ENCODE measurements at regions not wholly inside any gene's neighbourhood (a gene's known extent, or its start where the extent isn't known, plus 50 kb on each side); places are given as distances from the start of the nearest gene placed in this dataset.

DNA sequence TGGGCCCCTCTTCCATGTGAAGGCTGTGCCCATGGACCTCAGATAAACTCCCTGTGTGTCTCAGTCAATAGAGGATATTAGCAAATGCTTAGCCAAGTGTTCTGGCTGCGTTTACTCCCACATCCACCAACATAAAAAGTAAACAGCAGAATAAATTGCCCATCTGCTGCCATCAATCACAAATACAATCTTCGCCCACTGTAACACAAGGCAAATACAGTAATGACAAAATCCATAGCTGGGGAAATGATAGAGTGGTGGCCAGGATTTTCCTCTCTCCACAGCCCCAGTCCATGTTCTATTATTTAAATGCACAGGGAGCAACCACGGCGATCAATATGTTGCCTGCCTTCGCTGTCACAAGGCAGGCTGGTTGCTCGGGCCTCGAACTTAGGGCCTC, 376.5 kb downstream of the UQCRFS1 start:
- Mint-ChIP-seq H3K27ac (ENCODE audit: unreplicated experiment) (no peak overlapping the region), H3K36me3 (ENCODE audit: low read depth) (no peaks in the 10 kb centered on the region), H3K9me3 (no peaks in the 10 kb centered on the region), H3K4me1 (no peaks in the 10 kb centered on the region), H3K27me3 (ENCODE audit: low read depth) (no peaks in the 10 kb centered on the region), H3K4me3 (no peak overlapping the region)
- no peak for DNase-seq (ENCODE audit: low read depth, low spot score)
- TF ChIP-seq, protein P1, sequence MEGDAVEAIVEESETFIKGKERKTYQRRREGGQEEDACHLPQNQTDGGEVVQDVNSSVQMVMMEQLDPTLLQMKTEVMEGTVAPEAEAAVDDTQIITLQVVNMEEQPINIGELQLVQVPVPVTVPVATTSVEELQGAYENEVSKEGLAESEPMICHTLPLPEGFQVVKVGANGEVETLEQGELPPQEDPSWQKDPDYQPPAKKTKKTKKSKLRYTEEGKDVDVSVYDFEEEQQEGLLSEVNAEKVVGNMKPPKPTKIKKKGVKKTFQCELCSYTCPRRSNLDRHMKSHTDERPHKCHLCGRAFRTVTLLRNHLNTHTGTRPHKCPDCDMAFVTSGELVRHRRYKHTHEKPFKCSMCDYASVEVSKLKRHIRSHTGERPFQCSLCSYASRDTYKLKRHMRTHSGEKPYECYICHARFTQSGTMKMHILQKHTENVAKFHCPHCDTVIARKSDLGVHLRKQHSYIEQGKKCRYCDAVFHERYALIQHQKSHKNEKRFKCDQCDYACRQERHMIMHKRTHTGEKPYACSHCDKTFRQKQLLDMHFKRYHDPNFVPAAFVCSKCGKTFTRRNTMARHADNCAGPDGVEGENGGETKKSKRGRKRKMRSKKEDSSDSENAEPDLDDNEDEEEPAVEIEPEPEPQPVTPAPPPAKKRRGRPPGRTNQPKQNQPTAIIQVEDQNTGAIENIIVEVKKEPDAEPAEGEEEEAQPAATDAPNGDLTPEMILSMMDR (conservative IDR thresholded peaks at IDR 0.05) = no peak

DNA sequence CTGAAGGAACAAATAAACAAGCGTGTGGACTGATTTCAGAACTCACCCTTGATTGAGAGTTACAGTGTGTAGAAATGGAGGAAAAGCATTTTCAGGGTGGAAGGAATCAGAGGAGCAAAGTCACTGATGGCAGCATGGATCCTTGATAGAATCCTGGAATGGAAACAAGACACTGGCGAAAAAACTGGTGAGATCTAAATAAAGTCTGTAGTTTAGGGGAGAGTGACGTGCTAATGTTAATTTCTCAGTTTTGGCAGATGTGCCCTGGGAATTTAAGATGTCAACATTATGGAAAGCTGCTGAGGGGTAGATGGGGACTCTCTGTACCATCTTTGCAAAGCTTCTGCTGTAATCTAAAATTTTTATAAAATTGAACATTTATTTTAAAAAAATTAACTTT, 378.0 kb downstream of the UQCRFS1 start:
- Mint-ChIP-seq H3K36me3 (ENCODE audit: low read depth) (no peaks in the 10 kb centered on the region), H3K4me3 (no peak overlapping the region), H3K27me3 (ENCODE audit: low read depth) (no peaks in the 10 kb centered on the region), H3K4me1 (no peaks in the 10 kb centered on the region), H3K27ac (ENCODE audit: unreplicated experiment) (no peak overlapping the region), H3K9me3 (no peaks in the 10 kb centered on the region)
- no peak for DNase-seq (ENCODE audit: low read depth, low spot score)
- TF ChIP-seq, protein P1 (conservative IDR thresholded peaks at IDR 0.05) = no peak

GRCh38 chr19:28831462-28831861, 381.5 kb downstream of the UQCRFS1 start:
- H3K4me1 Mint-ChIP-seq = no peaks in the 10 kb centered on the region
- TF ChIP-seq, protein P1 (conservative IDR thresholded peaks at IDR 0.05) = no peak
- no peaks in the 10 kb centered on the region for H3K9me3 Mint-ChIP-seq
- no peaks in the 10 kb centered on the region for H3K27me3 Mint-ChIP-seq (ENCODE audit: low read depth)
- DNase-seq (ENCODE audit: low read depth, low spot score) = no peak
- no peak overlapping the region for H3K4me3 Mint-ChIP-seq
- no peak overlapping the region for H3K27ac Mint-ChIP-seq (ENCODE audit: unreplicated experiment)
- no peaks in the 10 kb centered on the region for H3K36me3 Mint-ChIP-seq (ENCODE audit: low read depth)

DNA sequence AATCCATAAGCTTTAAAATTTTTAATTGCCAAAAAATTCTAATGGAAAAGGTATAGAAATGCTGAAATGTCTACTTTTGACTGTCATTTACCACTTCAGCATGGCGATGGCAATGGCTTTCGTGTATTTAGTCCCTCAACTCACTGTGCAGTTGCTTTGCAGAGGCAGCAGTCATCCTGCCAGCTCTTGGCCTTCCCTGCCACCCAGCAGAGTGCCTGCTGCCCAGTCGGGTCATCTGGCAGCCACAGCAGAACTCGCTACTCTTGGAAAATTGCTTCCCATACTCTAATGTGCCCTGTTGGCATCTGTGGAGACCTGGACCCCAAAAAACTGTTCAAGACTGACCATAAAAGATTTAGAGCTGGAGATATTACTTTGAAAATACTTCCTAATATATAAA, 383.2 kb downstream of the UQCRFS1 start:
- TF ChIP-seq, protein P1 (conservative IDR thresholded peaks at IDR 0.05) = no peak
- peaks cover 2% of the 10 kb centered on the region for H3K27me3 Mint-ChIP-seq (ENCODE audit: low read depth)
- H3K36me3 Mint-ChIP-seq (ENCODE audit: low read depth) = no peaks in the 10 kb centered on the region
- H3K9me3 Mint-ChIP-seq = no peaks in the 10 kb centered on the region
- no peak overlapping the region for H3K4me3 Mint-ChIP-seq
- DNase-seq (ENCODE audit: low read depth, low spot score) = no peak
- no peak overlapping the region for H3K27ac Mint-ChIP-seq (ENCODE audit: unreplicated experiment)
- H3K4me1 Mint-ChIP-seq = no peaks in the 10 kb centered on the region

DNA sequence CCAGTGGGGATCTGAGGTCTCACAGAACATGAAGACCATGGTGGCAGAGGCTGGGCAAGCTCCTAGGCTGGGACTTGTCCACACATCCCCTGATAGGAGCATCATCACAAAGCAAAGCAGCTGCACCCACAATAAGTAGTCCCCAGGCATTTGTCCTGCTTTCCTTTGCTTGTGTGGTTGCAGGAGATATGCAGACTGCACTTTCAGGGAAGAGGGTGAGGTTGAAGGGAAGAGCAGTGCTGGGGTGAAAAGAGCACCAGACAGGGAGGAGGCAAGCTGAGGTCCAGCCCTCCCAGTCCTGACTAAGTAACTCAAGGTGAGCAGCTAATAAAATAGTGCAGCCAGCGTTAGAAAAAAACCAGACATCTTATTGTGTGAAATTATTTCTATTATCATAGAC, 383.6 kb downstream of the UQCRFS1 start:
- Mint-ChIP-seq H3K4me3 (no peak overlapping the region), H3K9me3 (no peaks in the 10 kb centered on the region), H3K36me3 (ENCODE audit: low read depth) (no peaks in the 10 kb centered on the region), H3K27me3 (ENCODE audit: low read depth) (peaks cover 2% of the 10 kb centered on the region), H3K4me1 (no peaks in the 10 kb centered on the region), H3K27ac (ENCODE audit: unreplicated experiment) (no peak overlapping the region)
- TF ChIP-seq, protein P1 (conservative IDR thresholded peaks at IDR 0.05) = no peak
- DNase-seq (ENCODE audit: low read depth, low spot score) = no peak
